Karpas-422 (cell line): ENCODE measurements at regions not wholly inside any gene's neighbourhood (a gene's known extent, or its start where the extent isn't known, plus 50 kb on each side); places are given as distances from the start of the nearest gene placed in this dataset.

Experiments used
- DNase-seq: peaks from one replicate; pipeline ENCODE4 v3.0.0-alpha.2; 2015
- H2AFZ ChIP-seq: fragments of 200-600 bp; sonication (generic); 2 replicates; pipeline ENCODE4 v1.6.1; 2014; ENCODE audit warnings: antibody characterized with exemption, low read length, mixed read lengths
- H3K27ac ChIP-seq: fragments of 200-600 bp; sonication (generic); 2 replicates; pipeline ENCODE4 v1.5.1; 2014; ENCODE audit warnings: mild to moderate bottlenecking, low read length, moderate library complexity
- H3K27me3 ChIP-seq: fragments of 200-600 bp; sonication (generic); 2 replicates; pipeline ENCODE4 v1.6.1; 2014; ENCODE audit warnings: low read length, mixed read lengths
- H3K36me3 ChIP-seq: fragments of 200-600 bp; sonication (generic); 2 replicates; pipeline ENCODE4 v1.6.1; 2014; ENCODE audit warnings: low read length, mixed read lengths; ENCODE audit not compliant: insufficient read depth
- H3K4me1 ChIP-seq: fragments of 200-600 bp; sonication (generic); 2 replicates; pipeline ENCODE4 v1.6.1; 2014; ENCODE audit warnings: mild to moderate bottlenecking, low read length, mixed read lengths
- H3K4me2 ChIP-seq: fragments of 200-600 bp; sonication (generic); 2 replicates; pipeline ENCODE4 v1.6.1; 2014; ENCODE audit warnings: low read length, low read depth, mild to moderate bottlenecking; ENCODE audit not compliant: poor library complexity, severe bottlenecking
- H3K4me3 ChIP-seq: fragments of 200-600 bp; sonication (generic); 2 replicates; pipeline ENCODE4 v1.5.1; 2014; ENCODE audit warnings: mild to moderate bottlenecking, antibody characterized with exemption, low read length, mixed read lengths
- H3K79me2 ChIP-seq: fragments of 200-600 bp; sonication (generic); 2 replicates; pipeline ENCODE4 v1.6.1; 2014; ENCODE audit warnings: mild to moderate bottlenecking, low read length, mixed read lengths
- H3K9ac ChIP-seq: fragments of 200-600 bp; sonication (generic); 2 replicates; pipeline ENCODE4 v1.6.0; 2014; ENCODE audit warnings: low read length
- H3K9me2 ChIP-seq: fragments of 200-600 bp; sonication (generic), shearing (Covaris generic); replicated peaks from 2 replicates; pipeline ENCODE4 v1.6.0; 2014; ENCODE audit warnings: mild to moderate bottlenecking, low read length, moderate library complexity; ENCODE audit not compliant: insufficient read depth
- H3K9me3 ChIP-seq: fragments of 300-700, 200-600 bp; sonication (generic); 2 replicates; pipeline ENCODE4 v1.6.1; 2014; ENCODE audit warnings: low read length, mixed read lengths
- H4K20me1 ChIP-seq: fragments of 200-600 bp; sonication (generic); 2 replicates; pipeline ENCODE4 v1.6.1; 2014; ENCODE audit warnings: mild to moderate bottlenecking, antibody characterized with exemption, low read length, low read depth; ENCODE audit not compliant: insufficient read depth

- DNase-seq = no peak
- Histone ChIP-seq H3K9ac (no peak overlapping the region), H3K27me3 (no peaks in the 10 kb centered on the region), H3K4me2 (no peak overlapping the region), H3K27ac (no peak overlapping the region), H3K9me2 (no peaks in the 10 kb centered on the region), H4K20me1 (no peaks in the 10 kb centered on the region), H2AFZ (no peak overlapping the region), H3K9me3 (no peaks in the 10 kb centered on the region), H3K4me1 (peaks cover 2% of the 10 kb centered on the region; the same call in 1 of the 2 replicates), H3K36me3 (no peaks in the 10 kb centered on the region), H3K4me3 (no peak overlapping the region), H3K79me2 (no peaks in the 10 kb centered on the region)
These were observed 216.3 kb downstream of the ERMARD start for GRCh38 chr6:169967687-169968086.

GRCh38 chr6:169966312-169967181 lies 215.1 kb downstream of the ERMARD start:
- Histone ChIP-seq H4K20me1 (no peaks in the 10 kb centered on the region), H3K36me3 (no peaks in the 10 kb centered on the region), H3K79me2 (no peaks in the 10 kb centered on the region), H2AFZ (no peak overlapping the region), H3K9ac (no peak overlapping the region), H3K27me3 (no peaks in the 10 kb centered on the region), H3K4me3 (no peak overlapping the region), H3K4me2 (no peak overlapping the region), H3K9me2 (no peaks in the 10 kb centered on the region), H3K9me3 (no peaks in the 10 kb centered on the region), H3K27ac (no peak overlapping the region), H3K4me1 (peaks cover 2% of the 10 kb centered on the region; the same call in 1 of the 2 replicates)
- DNase-seq = no peak

- H3K27me3 ChIP-seq = no peaks in the 10 kb centered on the region
- no peaks in the 10 kb centered on the region for H3K9me3 ChIP-seq
- H3K4me1 ChIP-seq = peaks cover 2% of the 10 kb centered on the region; the same call in 1 of the 2 replicates
- no peaks in the 10 kb centered on the region for H3K36me3 ChIP-seq
- no peak overlapping the region for H3K9ac ChIP-seq
- H3K79me2 ChIP-seq = no peaks in the 10 kb centered on the region
- no peak overlapping the region for H3K27ac ChIP-seq
- no peak overlapping the region for H3K4me2 ChIP-seq
- no peaks in the 10 kb centered on the region for H4K20me1 ChIP-seq
- H3K4me3 ChIP-seq = no peak overlapping the region
- DNase-seq = no peak
- no peaks in the 10 kb centered on the region for H3K9me2 ChIP-seq
- H2AFZ ChIP-seq = no peak overlapping the region
These were observed 214.4 kb downstream of the ERMARD start for GRCh38 chr6:169965657-169966311.

- H3K4me1 ChIP-seq = peaks cover 2% of the 10 kb centered on the region; the same call in 1 of the 2 replicates
- H3K9ac ChIP-seq = no peak overlapping the region
- H3K36me3 ChIP-seq = no peaks in the 10 kb centered on the region
- H3K4me2 ChIP-seq = no peak overlapping the region
- no peaks in the 10 kb centered on the region for H3K9me3 ChIP-seq
- H3K27me3 ChIP-seq = no peaks in the 10 kb centered on the region
- no peak for DNase-seq
- no peak overlapping the region for H3K4me3 ChIP-seq
- no peaks in the 10 kb centered on the region for H3K9me2 ChIP-seq
- no peaks in the 10 kb centered on the region for H4K20me1 ChIP-seq
- no peaks in the 10 kb centered on the region for H3K79me2 ChIP-seq
- H2AFZ ChIP-seq = no peak overlapping the region
- H3K27ac ChIP-seq = no peak overlapping the region
These were observed 213.8 kb downstream of the ERMARD start for GRCh38 chr6:169965239-169965638.

- peaks cover 2% of the 10 kb centered on the region; the same call in 1 of the 2 replicates for H3K4me1 ChIP-seq
- no peaks in the 10 kb centered on the region for H3K9me3 ChIP-seq
- no peaks in the 10 kb centered on the region for H3K36me3 ChIP-seq
- H3K27me3 ChIP-seq = no peaks in the 10 kb centered on the region
- no peak overlapping the region for H3K4me2 ChIP-seq
- no peak overlapping the region for H3K27ac ChIP-seq
- no peak overlapping the region for H3K9ac ChIP-seq
- H2AFZ ChIP-seq = no peak overlapping the region
- no peaks in the 10 kb centered on the region for H4K20me1 ChIP-seq
- no peak overlapping the region for H3K4me3 ChIP-seq
- no peaks in the 10 kb centered on the region for H3K9me2 ChIP-seq
- DNase-seq = no peak
- no peaks in the 10 kb centered on the region for H3K79me2 ChIP-seq
These were observed 213.2 kb downstream of the ERMARD start for GRCh38 chr6:169964486-169965180.

GRCh38 chr6:169963581-169964297 lies 212.3 kb downstream of the ERMARD start:
- no peaks in the 10 kb centered on the region for H3K9me2 ChIP-seq
- no peak overlapping the region for H3K9ac ChIP-seq
- no peaks in the 10 kb centered on the region for H4K20me1 ChIP-seq
- H3K79me2 ChIP-seq = no peaks in the 10 kb centered on the region
- H3K4me3 ChIP-seq = no peak overlapping the region
- no peak overlapping the region for H2AFZ ChIP-seq
- DNase-seq = no peak
- H3K9me3 ChIP-seq = no peaks in the 10 kb centered on the region
- H3K4me1 ChIP-seq = peaks cover 2% of the 10 kb centered on the region; the same call in 1 of the 2 replicates
- H3K4me2 ChIP-seq = no peak overlapping the region
- no peak overlapping the region for H3K27ac ChIP-seq
- H3K27me3 ChIP-seq = no peaks in the 10 kb centered on the region
- no peaks in the 10 kb centered on the region for H3K36me3 ChIP-seq

GRCh38 chr6:169962604-169963469 lies 211.4 kb downstream of the ERMARD start:
- no peaks in the 10 kb centered on the region for H3K9me2 ChIP-seq
- no peaks in the 10 kb centered on the region for H4K20me1 ChIP-seq
- peaks cover 2% of the 10 kb centered on the region; the same call in 1 of the 2 replicates for H3K4me1 ChIP-seq
- DNase-seq = no peak
- no peak overlapping the region for H2AFZ ChIP-seq
- no peak overlapping the region for H3K4me3 ChIP-seq
- no peaks in the 10 kb centered on the region for H3K27me3 ChIP-seq
- H3K9ac ChIP-seq = no peak overlapping the region
- no peaks in the 10 kb centered on the region for H3K36me3 ChIP-seq
- no peaks in the 10 kb centered on the region for H3K9me3 ChIP-seq
- H3K79me2 ChIP-seq = no peaks in the 10 kb centered on the region
- no peak overlapping the region for H3K4me2 ChIP-seq
- H3K27ac ChIP-seq = no peak overlapping the region
